Lung (tissue), 11 donors: ENCODE measurements at regions not wholly inside any gene's neighbourhood (a gene's known extent, or its start where the extent isn't known, plus 50 kb on each side); places are given as distances from the start of the nearest gene placed in this dataset.
A peak's percentile ranks its signal among the peaks of the same experiment; 100 is the strongest.

Experiments used
- ATAC-seq: fragments of 200-7000 bp; cut with Tn5 transposase; one replicate; pipeline ENCODE4 v1.9.1; 2020; ENCODE audit warnings: moderate number of reproducible peaks; ENCODE audit not compliant: insufficient read depth, low FRiP score
- DNase-seq, 3 donors: peaks; one replicate each; pipeline ENCODE4 v3.0.0-alpha.2; 2013 to 2017
- H3K27ac ChIP-seq, 2 donors: one replicate each; pipeline ENCODE4 v1.5.1; 2013; ENCODE audit warnings: mild to moderate bottlenecking in 2 of 2, moderate library complexity in 2 of 2, control low read depth in 1 of 2, inconsistent platforms in 1 of 2, low read depth in 1 of 2, low read length in 1 of 2
- H3K27me3 ChIP-seq, 3 donors: one replicate each; pipeline ENCODE4 v1.5.1; 2013; ENCODE audit warnings: low read length in 2 of 3; ENCODE audit not compliant: control insufficient read depth in 3 of 3, insufficient read depth in 3 of 3
- H3K36me3 ChIP-seq, 4 donors: one replicate each; pipeline ENCODE4 v1.5.1; 2013; ENCODE audit warnings: low read length in 4 of 4, mild to moderate bottlenecking in 1 of 4, moderate library complexity in 1 of 4; ENCODE audit not compliant: control insufficient read depth in 4 of 4, insufficient read depth in 4 of 4
- H3K4me1 ChIP-seq, 5 donors: one replicate each; pipeline ENCODE4 v1.5.1; 2013; ENCODE audit warnings: low read length in 5 of 5, mild to moderate bottlenecking in 2 of 5, moderate library complexity in 1 of 5; ENCODE audit not compliant: control insufficient read depth in 5 of 5, insufficient read depth in 5 of 5
- H3K4me3 ChIP-seq: one replicate; pipeline ENCODE4 v1.5.1; 2013; ENCODE audit warnings: mild to moderate bottlenecking, control low read depth, moderate library complexity
- H3K9ac ChIP-seq, 2 donors: one replicate each; pipeline ENCODE4 v1.5.1; 2013; ENCODE audit warnings: low read length in 2 of 2, control low read depth in 1 of 2; ENCODE audit not compliant: insufficient read depth in 1 of 2
- H3K9me3 ChIP-seq, 4 donors: one replicate each; pipeline ENCODE4 v1.5.1; 2013; ENCODE audit warnings: low read length in 3 of 4, mild to moderate bottlenecking in 1 of 4, moderate library complexity in 1 of 4; ENCODE audit not compliant: control insufficient read depth in 4 of 4, insufficient read depth in 3 of 4
- WGBS, 2 donors: extraction: QIAGEN DNeasy Blood & Tissue Kit; methylation state at CpG; one replicate each; pipeline ENCODE4 v1.1.7; 2013; 5-methylcytosine and 5-hydroxymethylcytosine counted together
- TF ChIP-seq, protein P1 (sequence below): IDR thresholded peaks from 2 replicates; pipeline ENCODE4 v1.5.1; 2012; ENCODE audit warnings: mild to moderate bottlenecking; ENCODE audit errors: control extremely low read depth, extremely low read depth
- donor health status: control.
- donor health status: control.
- donor health status: Bipolar disorder and iron deficiency.
- donor health status: healthy.
- donor health status: DM: yes; HTN: yes; CAD: no.

DNA sequence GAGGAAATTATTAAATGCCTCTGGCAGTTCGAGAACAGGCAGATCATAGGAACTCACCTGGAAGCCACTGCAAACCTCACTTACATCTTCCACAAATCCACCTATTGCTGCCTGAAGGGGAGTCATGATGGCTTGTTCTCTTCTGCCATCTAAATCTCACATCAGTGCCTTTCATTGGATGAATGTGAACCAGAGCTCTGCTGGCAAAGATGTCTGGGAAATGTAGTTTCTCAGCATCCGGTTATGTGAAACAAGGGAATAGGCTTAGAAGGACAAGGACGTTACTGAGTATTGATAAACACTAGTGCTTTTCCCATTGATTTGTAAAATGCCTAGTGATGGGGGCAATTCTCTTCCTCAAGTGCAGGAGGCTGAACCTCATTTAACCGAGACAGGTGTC lies 483.3 kb downstream of the ARHGEF28 start:
- Histone ChIP-seq H3K9me3 (no peaks in the 10 kb centered on the region), H3K4me3 (no peak overlapping the region), H3K4me1 (peaks cover 0 to 33% (median 5%) of the 10 kb centered on the region in 5 donors), H3K27me3 (no peaks in the 10 kb centered on the region), H3K9ac (no peak overlapping the region), H3K27ac (no peak overlapping the region), H3K36me3 (no peaks in the 10 kb centered on the region)
- TF ChIP-seq, protein P1, sequence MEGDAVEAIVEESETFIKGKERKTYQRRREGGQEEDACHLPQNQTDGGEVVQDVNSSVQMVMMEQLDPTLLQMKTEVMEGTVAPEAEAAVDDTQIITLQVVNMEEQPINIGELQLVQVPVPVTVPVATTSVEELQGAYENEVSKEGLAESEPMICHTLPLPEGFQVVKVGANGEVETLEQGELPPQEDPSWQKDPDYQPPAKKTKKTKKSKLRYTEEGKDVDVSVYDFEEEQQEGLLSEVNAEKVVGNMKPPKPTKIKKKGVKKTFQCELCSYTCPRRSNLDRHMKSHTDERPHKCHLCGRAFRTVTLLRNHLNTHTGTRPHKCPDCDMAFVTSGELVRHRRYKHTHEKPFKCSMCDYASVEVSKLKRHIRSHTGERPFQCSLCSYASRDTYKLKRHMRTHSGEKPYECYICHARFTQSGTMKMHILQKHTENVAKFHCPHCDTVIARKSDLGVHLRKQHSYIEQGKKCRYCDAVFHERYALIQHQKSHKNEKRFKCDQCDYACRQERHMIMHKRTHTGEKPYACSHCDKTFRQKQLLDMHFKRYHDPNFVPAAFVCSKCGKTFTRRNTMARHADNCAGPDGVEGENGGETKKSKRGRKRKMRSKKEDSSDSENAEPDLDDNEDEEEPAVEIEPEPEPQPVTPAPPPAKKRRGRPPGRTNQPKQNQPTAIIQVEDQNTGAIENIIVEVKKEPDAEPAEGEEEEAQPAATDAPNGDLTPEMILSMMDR, result no peak
- DNase-seq (no peak), ATAC-seq (no peak)
- 92 to 93% methylated on average over 4 of the region's 4 CpGs for WGBS, 2 donors

DNA sequence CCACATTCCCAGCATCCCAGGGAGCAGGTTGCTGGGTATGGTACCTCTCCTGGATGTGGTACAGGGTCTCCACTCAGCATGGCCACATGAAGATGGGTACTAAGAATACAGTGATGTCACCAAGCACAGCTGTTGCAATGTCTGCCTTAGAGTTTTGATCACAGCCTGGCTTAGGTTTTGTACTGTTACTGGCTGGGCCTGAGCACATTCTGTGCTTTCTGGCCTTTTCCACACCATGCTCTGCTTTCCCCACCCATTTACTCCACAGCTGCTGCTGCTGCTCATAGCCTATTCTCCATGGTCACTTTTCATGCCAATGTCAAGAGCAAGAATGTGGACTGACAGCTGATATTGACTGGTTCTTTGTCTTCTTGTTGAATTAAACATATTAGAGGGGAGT lies 481.9 kb downstream of the ARHGEF28 start:
- no peaks in the 10 kb centered on the region for H3K36me3 ChIP-seq
- no peak for DNase-seq
- no peak overlapping the region for H3K4me3 ChIP-seq
- TF ChIP-seq, protein P1, result no peak
- no peak for ATAC-seq
- no peak overlapping the region for H3K9ac ChIP-seq
- no peaks in the 10 kb centered on the region for H3K9me3 ChIP-seq
- H3K27ac ChIP-seq, result no peak overlapping the region
- no peaks in the 10 kb centered on the region for H3K27me3 ChIP-seq
- peaks cover 0 to 18% (median 11%) of the 10 kb centered on the region in 5 donors for H3K4me1 ChIP-seq

DNA sequence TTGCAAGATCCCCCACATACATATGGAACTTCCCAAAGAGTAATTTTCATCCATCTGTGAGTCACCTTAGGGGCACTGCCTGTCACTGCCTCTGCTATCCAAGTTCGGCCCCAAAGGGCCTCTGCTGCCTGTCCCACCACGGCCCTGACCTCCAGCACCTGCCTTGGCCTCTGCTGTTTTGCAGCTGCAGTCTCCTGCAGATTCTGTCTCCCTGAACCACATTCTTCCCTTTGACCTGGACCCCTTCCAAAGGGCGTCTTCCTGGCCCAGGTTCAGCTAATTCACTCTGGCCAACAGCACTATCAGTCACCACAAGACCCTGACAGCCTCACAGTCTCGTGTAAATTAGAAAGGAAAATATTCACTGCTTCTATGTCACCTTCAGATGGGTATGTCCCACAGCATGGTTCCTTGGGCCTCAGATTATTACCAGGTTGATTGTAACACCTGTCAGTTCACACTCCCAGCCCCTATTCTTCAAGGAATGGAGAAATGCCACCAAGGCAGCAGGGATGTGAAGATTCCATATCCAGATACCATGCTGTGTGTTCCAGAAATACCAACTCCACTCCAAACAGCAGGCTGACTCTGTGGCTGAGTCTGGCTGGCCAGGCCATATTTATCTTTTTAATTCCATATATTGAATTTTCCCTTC lies 479.3 kb downstream of the ARHGEF28 start:
- Histone ChIP-seq H3K4me3 (no peak overlapping the region), H3K9me3 (no peaks in the 10 kb centered on the region), H3K27me3 (no peaks in the 10 kb centered on the region), H3K36me3 (no peaks in the 10 kb centered on the region), H3K9ac (no peak overlapping the region), H3K27ac (peak overlapping the region in 1 of 2 donors; percentile 75), H3K4me1 (peaks cover 0 to 20% (median 9%) of the 10 kb centered on the region in 5 donors)
- 34 to 67% methylated on average over 4 of the region's 4 CpGs for WGBS, 2 donors
- TF ChIP-seq, protein P1, result no peak
- peak; percentile 36 for ATAC-seq
- DNase-seq, result no peak
